ENCODE measurements at regions not wholly inside any gene's neighbourhood (a gene's known extent, or its start where the extent isn't known, plus 50 kb on each side); places are given as distances from the start of the nearest gene placed in this dataset.

- TF ChIP-seq CTCF (tag by site-specific recombination; IDR thresholded peaks at IDR 0.05) (no peak), ZNF549 (tag by site-specific recombination; IDR thresholded peaks at IDR 0.05) (no peak), ELK4 (IDR thresholded peaks at IDR 0.05; ENCODE audit: borderline replicate concordance, low read depth, low read length) (no peak)
These were observed 628.5 kb upstream of the FAT3 start for GRCh38 chr11:91596111-91596510.
